ENCODE measurements at regions not wholly inside any gene's neighbourhood (a gene's known extent, or its start where the extent isn't known, plus 50 kb on each side); places are given as distances from the start of the nearest gene placed in this dataset.

GRCh38 chr16:86198206-86199118 is 299.5 kb downstream of the IRF8 start:
- no peaks in the 10 kb centered on the region for H3K36me3 ChIP-seq (ENCODE audit: control insufficient read depth in 1 of 2, insufficient read depth in 2 of 2, low read length in 2 of 2)
- peaks cover 25 to 34% of the 10 kb centered on the region in 2 donors for H3K27me3 ChIP-seq (ENCODE audit: control insufficient read depth in 1 of 2, insufficient read depth in 2 of 2, low read length in 2 of 2)
- H3K9me3 ChIP-seq (ENCODE audit: control insufficient read depth in 1 of 2, low read length in 2 of 2): no peaks in the 10 kb centered on the region
- H3K27ac ChIP-seq (ENCODE audit: low read depth, low read length): peak overlapping the region; percentile 78
- peaks cover 2 to 5% of the 10 kb centered on the region in 2 donors for H3K4me1 ChIP-seq (ENCODE audit: control insufficient read depth in 1 of 2, insufficient read depth in 2 of 2, low read length in 2 of 2)
- H3K9ac ChIP-seq (ENCODE audit: low read depth in 1 of 2, low read length in 2 of 2): peak overlapping the region; percentile 7 to 54
- peak overlapping the region; percentile 16 to 25 for H3K4me3 ChIP-seq (ENCODE audit: low read depth in 1 of 2, low read length in 2 of 2)

GRCh38 chr16:86199182-86199581 is 300.2 kb downstream of the IRF8 start:
- H3K27me3 ChIP-seq (ENCODE audit: control insufficient read depth in 1 of 2, insufficient read depth in 2 of 2, low read length in 2 of 2): peaks cover 25 to 34% of the 10 kb centered on the region in 2 donors
- H3K27ac ChIP-seq (ENCODE audit: low read depth, low read length): peak overlapping the region; percentile 78
- no peaks in the 10 kb centered on the region for H3K36me3 ChIP-seq (ENCODE audit: control insufficient read depth in 1 of 2, insufficient read depth in 2 of 2, low read length in 2 of 2)
- H3K4me1 ChIP-seq (ENCODE audit: control insufficient read depth in 1 of 2, insufficient read depth in 2 of 2, low read length in 2 of 2): peaks cover 0 to 5% of the 10 kb centered on the region in 2 donors
- H3K9ac ChIP-seq (ENCODE audit: low read depth in 1 of 2, low read length in 2 of 2): peak overlapping the region in 1 of 2 donors; percentile 54
- H3K4me3 ChIP-seq (ENCODE audit: low read depth in 1 of 2, low read length in 2 of 2): no peak overlapping the region
- H3K9me3 ChIP-seq (ENCODE audit: control insufficient read depth in 1 of 2, low read length in 2 of 2): no peaks in the 10 kb centered on the region

DNA sequence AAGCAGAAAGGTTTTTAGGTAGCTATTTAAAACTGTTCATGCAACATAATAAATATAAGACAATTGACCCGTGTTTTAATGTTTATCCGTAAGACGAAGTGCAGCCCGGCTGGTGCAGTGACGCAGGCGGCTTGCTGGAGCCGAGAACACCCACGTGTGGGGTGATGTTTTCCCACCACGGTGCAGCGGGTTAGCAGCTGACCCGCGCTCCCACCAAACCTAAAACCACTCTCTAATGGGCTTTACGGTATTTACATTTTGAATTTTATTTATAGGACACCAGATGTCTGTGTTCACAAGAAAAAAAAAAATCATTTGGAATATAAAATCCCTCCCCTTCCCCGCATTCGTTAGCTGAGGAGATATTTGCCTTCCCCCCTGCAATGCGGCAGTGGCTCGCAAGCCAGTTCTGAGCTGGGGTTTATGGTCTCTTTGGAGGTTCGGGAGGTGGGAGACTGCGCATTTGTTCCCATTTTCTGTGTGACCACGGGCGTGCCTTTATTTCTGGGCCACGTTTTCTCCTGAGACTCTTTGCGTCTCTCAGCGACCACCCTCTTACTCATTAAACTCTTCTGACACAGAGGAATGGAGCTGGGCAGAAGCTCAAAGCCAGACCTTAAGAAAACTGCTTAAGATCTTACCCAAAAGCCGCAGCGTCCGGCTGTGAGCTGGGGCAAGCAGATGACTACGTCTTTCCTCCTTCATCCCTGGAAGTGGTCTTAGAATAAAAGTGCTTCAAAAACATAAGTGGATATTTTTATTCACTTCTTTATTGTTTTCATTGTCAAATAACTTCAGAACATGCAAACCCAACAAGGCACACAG is 301.1 kb downstream of the IRF8 start:
- peak overlapping the region in 1 of 2 donors; percentile 54 for H3K9ac ChIP-seq (ENCODE audit: low read depth in 1 of 2, low read length in 2 of 2)
- H3K27ac ChIP-seq (ENCODE audit: low read depth, low read length): peak overlapping the region; percentile 69
- no peaks in the 10 kb centered on the region for H3K36me3 ChIP-seq (ENCODE audit: control insufficient read depth in 1 of 2, insufficient read depth in 2 of 2, low read length in 2 of 2)
- no peaks in the 10 kb centered on the region for H3K4me1 ChIP-seq (ENCODE audit: control insufficient read depth in 1 of 2, insufficient read depth in 2 of 2, low read length in 2 of 2)
- H3K4me3 ChIP-seq (ENCODE audit: low read depth in 1 of 2, low read length in 2 of 2): peak overlapping the region in 1 of 2 donors; percentile 13
- no peaks in the 10 kb centered on the region for H3K9me3 ChIP-seq (ENCODE audit: control insufficient read depth in 1 of 2, low read length in 2 of 2)
- peaks cover 23 to 34% of the 10 kb centered on the region in 2 donors for H3K27me3 ChIP-seq (ENCODE audit: control insufficient read depth in 1 of 2, insufficient read depth in 2 of 2, low read length in 2 of 2)

DNA sequence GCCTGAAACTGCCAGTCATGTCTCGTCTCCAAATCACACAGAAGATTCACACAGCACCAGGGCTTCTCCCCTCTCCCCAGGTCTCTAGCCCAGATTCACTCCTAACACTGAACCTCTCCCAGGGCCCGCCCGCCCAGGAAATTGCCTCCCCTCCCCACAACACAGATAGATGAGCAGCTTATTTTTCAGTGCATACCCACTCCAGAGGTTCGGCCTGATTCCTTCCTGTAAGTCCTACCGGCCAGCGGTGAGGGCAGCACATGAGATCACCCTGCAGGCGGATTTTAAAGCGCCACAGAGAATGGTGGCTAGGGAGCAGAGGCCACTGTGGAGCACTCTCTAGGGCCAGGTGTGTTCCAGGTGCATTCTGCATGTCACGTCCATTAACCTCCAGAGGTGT is 301.8 kb downstream of the IRF8 start:
- H3K27ac ChIP-seq (ENCODE audit: low read depth, low read length): peak overlapping the region; percentile 69
- no peaks in the 10 kb centered on the region for H3K36me3 ChIP-seq (ENCODE audit: control insufficient read depth in 1 of 2, insufficient read depth in 2 of 2, low read length in 2 of 2)
- peaks cover 20 to 34% of the 10 kb centered on the region in 2 donors for H3K27me3 ChIP-seq (ENCODE audit: control insufficient read depth in 1 of 2, insufficient read depth in 2 of 2, low read length in 2 of 2)
- no peak overlapping the region for H3K4me3 ChIP-seq (ENCODE audit: low read depth in 1 of 2, low read length in 2 of 2)
- H3K4me1 ChIP-seq (ENCODE audit: control insufficient read depth in 1 of 2, insufficient read depth in 2 of 2, low read length in 2 of 2): no peaks in the 10 kb centered on the region
- no peaks in the 10 kb centered on the region for H3K9me3 ChIP-seq (ENCODE audit: control insufficient read depth in 1 of 2, low read length in 2 of 2)
- H3K9ac ChIP-seq (ENCODE audit: low read depth in 1 of 2, low read length in 2 of 2): no peak overlapping the region

GRCh38 chr16:86201746-86202145 is 302.8 kb downstream of the IRF8 start:
- Histone ChIP-seq H3K4me3 (ENCODE audit: low read depth in 1 of 2, low read length in 2 of 2) (no peak overlapping the region), H3K9me3 (ENCODE audit: control insufficient read depth in 1 of 2, low read length in 2 of 2) (no peaks in the 10 kb centered on the region)

GRCh38 chr16:86202267-86202666 is 303.3 kb downstream of the IRF8 start:
- Histone ChIP-seq H3K9ac (ENCODE audit: low read depth in 1 of 2, low read length in 2 of 2) (peak overlapping the region in 1 of 2 donors; percentile 8), H3K27me3 (ENCODE audit: control insufficient read depth in 1 of 2, insufficient read depth in 2 of 2, low read length in 2 of 2) (peaks cover 20 to 23% of the 10 kb centered on the region in 2 donors), H3K27ac (ENCODE audit: low read depth, low read length) (no peak overlapping the region), H3K4me1 (ENCODE audit: control insufficient read depth in 1 of 2, insufficient read depth in 2 of 2, low read length in 2 of 2) (no peaks in the 10 kb centered on the region), H3K36me3 (ENCODE audit: control insufficient read depth in 1 of 2, insufficient read depth in 2 of 2, low read length in 2 of 2) (no peaks in the 10 kb centered on the region), H3K4me3 (ENCODE audit: low read depth in 1 of 2, low read length in 2 of 2) (no peak overlapping the region), H3K9me3 (ENCODE audit: control insufficient read depth in 1 of 2, low read length in 2 of 2) (no peaks in the 10 kb centered on the region)

More at GRCh38 chr16:86201746-86202145, 302.8 kb downstream of the IRF8 start:
- Histone ChIP-seq H3K9ac (ENCODE audit: low read depth in 1 of 2, low read length in 2 of 2) (peak overlapping the region in 1 of 2 donors; percentile 8), H3K27me3 (ENCODE audit: control insufficient read depth in 1 of 2, insufficient read depth in 2 of 2, low read length in 2 of 2) (peaks cover 20 to 25% of the 10 kb centered on the region in 2 donors), H3K4me1 (ENCODE audit: control insufficient read depth in 1 of 2, insufficient read depth in 2 of 2, low read length in 2 of 2) (no peaks in the 10 kb centered on the region), H3K27ac (ENCODE audit: low read depth, low read length) (peak overlapping the region; percentile 69), H3K36me3 (ENCODE audit: control insufficient read depth in 1 of 2, insufficient read depth in 2 of 2, low read length in 2 of 2) (no peaks in the 10 kb centered on the region)

GRCh38 chr16:86202760-86203426 is 303.9 kb downstream of the IRF8 start:
- Histone ChIP-seq H3K27ac (ENCODE audit: low read depth, low read length) (no peak overlapping the region), H3K36me3 (ENCODE audit: control insufficient read depth in 1 of 2, insufficient read depth in 2 of 2, low read length in 2 of 2) (no peaks in the 10 kb centered on the region), H3K9me3 (ENCODE audit: control insufficient read depth in 1 of 2, low read length in 2 of 2) (no peaks in the 10 kb centered on the region), H3K4me1 (ENCODE audit: control insufficient read depth in 1 of 2, insufficient read depth in 2 of 2, low read length in 2 of 2) (no peaks in the 10 kb centered on the region), H3K9ac (ENCODE audit: low read depth in 1 of 2, low read length in 2 of 2) (no peak overlapping the region), H3K27me3 (ENCODE audit: control insufficient read depth in 1 of 2, insufficient read depth in 2 of 2, low read length in 2 of 2) (peaks cover 20 to 23% of the 10 kb centered on the region in 2 donors), H3K4me3 (ENCODE audit: low read depth in 1 of 2, low read length in 2 of 2) (no peak overlapping the region)

GRCh38 chr16:86203557-86204275 is 304.8 kb downstream of the IRF8 start:
- Histone ChIP-seq H3K4me3 (ENCODE audit: low read depth in 1 of 2, low read length in 2 of 2) (no peak overlapping the region), H3K9ac (ENCODE audit: low read depth in 1 of 2, low read length in 2 of 2) (no peak overlapping the region), H3K9me3 (ENCODE audit: control insufficient read depth in 1 of 2, low read length in 2 of 2) (no peaks in the 10 kb centered on the region), H3K4me1 (ENCODE audit: control insufficient read depth in 1 of 2, insufficient read depth in 2 of 2, low read length in 2 of 2) (no peaks in the 10 kb centered on the region), H3K27ac (ENCODE audit: low read depth, low read length) (no peak overlapping the region), H3K36me3 (ENCODE audit: control insufficient read depth in 1 of 2, insufficient read depth in 2 of 2, low read length in 2 of 2) (no peaks in the 10 kb centered on the region), H3K27me3 (ENCODE audit: control insufficient read depth in 1 of 2, insufficient read depth in 2 of 2, low read length in 2 of 2) (peaks cover 11 to 15% of the 10 kb centered on the region in 2 donors)

DNA sequence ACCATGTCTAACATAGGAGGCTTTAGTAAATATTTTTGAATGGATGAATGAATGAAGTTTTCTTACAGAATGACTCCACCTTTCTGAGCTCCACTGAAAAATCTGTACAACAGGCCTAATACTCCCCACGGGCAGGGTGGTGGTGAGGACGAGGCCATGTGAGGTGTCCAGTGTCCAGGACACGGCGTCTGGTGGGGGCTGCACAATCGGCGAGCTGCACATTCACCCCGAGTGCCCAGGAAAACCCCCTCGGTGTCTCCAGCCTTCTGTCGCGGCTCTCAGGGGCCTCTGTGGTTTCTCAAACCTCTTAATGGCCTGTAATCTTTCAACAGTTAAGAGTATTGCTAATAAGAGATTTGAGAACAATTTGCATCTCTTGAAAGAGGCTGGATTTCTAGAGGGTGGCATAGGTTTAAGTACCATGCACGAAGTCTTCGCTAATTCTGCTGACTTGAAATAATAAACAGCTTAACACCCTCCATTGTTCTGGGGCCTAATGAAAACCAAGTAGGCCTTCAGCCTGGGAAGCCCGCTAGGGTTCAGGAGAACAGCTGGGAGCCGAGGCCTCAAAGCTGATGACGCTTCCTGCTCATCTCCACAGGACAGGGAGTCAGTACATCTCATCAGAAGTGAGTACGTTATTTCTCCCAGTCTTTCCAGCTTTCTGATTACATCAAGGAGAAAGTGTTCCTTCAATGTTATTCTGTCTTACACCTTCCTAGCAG is 304.6 kb upstream of the FOXF1 start:
- no peak overlapping the region for H3K27ac ChIP-seq (ENCODE audit: low read depth, low read length)
- no peaks in the 10 kb centered on the region for H3K4me1 ChIP-seq (ENCODE audit: control insufficient read depth in 1 of 2, insufficient read depth in 2 of 2, low read length in 2 of 2)
- no peak overlapping the region for H3K9ac ChIP-seq (ENCODE audit: low read depth in 1 of 2, low read length in 2 of 2)
- H3K9me3 ChIP-seq (ENCODE audit: control insufficient read depth in 1 of 2, low read length in 2 of 2): no peaks in the 10 kb centered on the region
- peaks cover 3 to 8% of the 10 kb centered on the region in 2 donors for H3K27me3 ChIP-seq (ENCODE audit: control insufficient read depth in 1 of 2, insufficient read depth in 2 of 2, low read length in 2 of 2)
- no peak overlapping the region for H3K4me3 ChIP-seq (ENCODE audit: low read depth in 1 of 2, low read length in 2 of 2)
- H3K36me3 ChIP-seq (ENCODE audit: control insufficient read depth in 1 of 2, insufficient read depth in 2 of 2, low read length in 2 of 2): no peaks in the 10 kb centered on the region
